ENCODE measurements at regions not wholly inside any gene's neighbourhood (a gene's known extent, or its start where the extent isn't known, plus 50 kb on each side); places are given as distances from the start of the nearest gene placed in this dataset.

GRCh38 chr5:179414459-179415261 lies 69.4 kb upstream of the ADAMTS2 start:
- TF ChIP-seq EZH2 (IDR thresholded peaks at IDR 0.05; ENCODE audit: borderline replicate concordance, control insufficient read depth, low read depth, low read length) (no peak), EED (IDR thresholded peaks at IDR 0.05; ENCODE audit: low read depth) (no peak), ASH2L (IDR thresholded peaks at IDR 0.05; ENCODE audit: borderline replicate concordance, low read depth) (no peak), MAX (IDR thresholded peaks at IDR 0.05; ENCODE audit: low read depth, low read length) (no peak), ZNF687 (IDR thresholded peaks at IDR 0.05) (no peak), FOXM1 (IDR thresholded peaks at IDR 0.05; ENCODE audit: low read depth, low read length) (no peak), NBN (IDR thresholded peaks at IDR 0.05) (no peak)
- TF ChIP-seq, protein P1, sequence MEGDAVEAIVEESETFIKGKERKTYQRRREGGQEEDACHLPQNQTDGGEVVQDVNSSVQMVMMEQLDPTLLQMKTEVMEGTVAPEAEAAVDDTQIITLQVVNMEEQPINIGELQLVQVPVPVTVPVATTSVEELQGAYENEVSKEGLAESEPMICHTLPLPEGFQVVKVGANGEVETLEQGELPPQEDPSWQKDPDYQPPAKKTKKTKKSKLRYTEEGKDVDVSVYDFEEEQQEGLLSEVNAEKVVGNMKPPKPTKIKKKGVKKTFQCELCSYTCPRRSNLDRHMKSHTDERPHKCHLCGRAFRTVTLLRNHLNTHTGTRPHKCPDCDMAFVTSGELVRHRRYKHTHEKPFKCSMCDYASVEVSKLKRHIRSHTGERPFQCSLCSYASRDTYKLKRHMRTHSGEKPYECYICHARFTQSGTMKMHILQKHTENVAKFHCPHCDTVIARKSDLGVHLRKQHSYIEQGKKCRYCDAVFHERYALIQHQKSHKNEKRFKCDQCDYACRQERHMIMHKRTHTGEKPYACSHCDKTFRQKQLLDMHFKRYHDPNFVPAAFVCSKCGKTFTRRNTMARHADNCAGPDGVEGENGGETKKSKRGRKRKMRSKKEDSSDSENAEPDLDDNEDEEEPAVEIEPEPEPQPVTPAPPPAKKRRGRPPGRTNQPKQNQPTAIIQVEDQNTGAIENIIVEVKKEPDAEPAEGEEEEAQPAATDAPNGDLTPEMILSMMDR (IDR thresholded peaks at IDR 0.05 in 2 of 3, conservative IDR thresholded peaks at IDR 0.05 in 1 of 3; ENCODE audit: control insufficient read depth in 2 of 3, extremely low read depth in 1 of 3, insufficient read depth in 1 of 3, low read depth in 3 of 3, low read length in 3 of 3): no peak
- TF ChIP-seq, protein P2, sequence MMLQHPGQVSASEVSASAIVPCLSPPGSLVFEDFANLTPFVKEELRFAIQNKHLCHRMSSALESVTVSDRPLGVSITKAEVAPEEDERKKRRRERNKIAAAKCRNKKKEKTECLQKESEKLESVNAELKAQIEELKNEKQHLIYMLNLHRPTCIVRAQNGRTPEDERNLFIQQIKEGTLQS (IDR thresholded peaks at IDR 0.05; ENCODE audit: borderline replicate concordance, extremely low read depth, low read depth, low read length): no peak
